ENCODE measurements at regions not wholly inside any gene's neighbourhood (a gene's known extent, or its start where the extent isn't known, plus 50 kb on each side); places are given as distances from the start of the nearest gene placed in this dataset.

GRCh38 chr12:91975891-91976290, 169.8 kb downstream of the BTG1 start:
- no peak for DNase-seq (ENCODE audit: extremely low read depth in 1 of 2, low read depth in 1 of 2)

- DNase-seq (ENCODE audit: extremely low read depth in 1 of 2, low read depth in 1 of 2), result no peak
Observed at GRCh38 chr12:91974541-91975085, 171.0 kb downstream of the BTG1 start.

- DNase-seq (ENCODE audit: extremely low read depth in 1 of 2, low read depth in 1 of 2), result no peak
Observed at GRCh38 chr12:91973813-91974212, 171.8 kb downstream of the BTG1 start.

- no peak for DNase-seq (ENCODE audit: extremely low read depth in 1 of 2, low read depth in 1 of 2)
Observed at GRCh38 chr12:91972896-91973295, 172.8 kb downstream of the BTG1 start.

- no peak for DNase-seq (ENCODE audit: extremely low read depth in 1 of 2, low read depth in 1 of 2)
Observed at GRCh38 chr12:91968777-91969171, 176.9 kb downstream of the BTG1 start.

- no peak for DNase-seq (ENCODE audit: extremely low read depth in 1 of 2, low read depth in 1 of 2)
Observed at GRCh38 chr12:91968076-91968776, 177.4 kb downstream of the BTG1 start.

- no peak for DNase-seq (ENCODE audit: extremely low read depth in 1 of 2, low read depth in 1 of 2)
Observed at GRCh38 chr12:91967590-91967989, 178.1 kb downstream of the BTG1 start.

GRCh38 chr12:91965781-91966180, 179.9 kb downstream of the BTG1 start:
- no peak for DNase-seq (ENCODE audit: extremely low read depth in 1 of 2, low read depth in 1 of 2)

- no peak for DNase-seq (ENCODE audit: extremely low read depth in 1 of 2, low read depth in 1 of 2)
Observed at GRCh38 chr12:91964501-91964900, 181.1 kb downstream of the BTG1 start.

GRCh38 chr12:91959220-91959619, 186.4 kb downstream of the BTG1 start:
- DNase-seq (ENCODE audit: extremely low read depth in 1 of 2, low read depth in 1 of 2), result no peak

GRCh38 chr12:91958816-91959215, 186.8 kb downstream of the BTG1 start:
- DNase-seq (ENCODE audit: extremely low read depth in 1 of 2, low read depth in 1 of 2), result no peak

- DNase-seq (ENCODE audit: extremely low read depth in 1 of 2, low read depth in 1 of 2), result no peak
Observed at GRCh38 chr12:91954747-91955146, 190.9 kb downstream of the BTG1 start.

- no peak for DNase-seq (ENCODE audit: extremely low read depth in 1 of 2, low read depth in 1 of 2)
Observed at GRCh38 chr12:91954326-91954725, 191.3 kb downstream of the BTG1 start.

- no peak for DNase-seq (ENCODE audit: extremely low read depth in 1 of 2, low read depth in 1 of 2)
Observed at GRCh38 chr12:91952916-91953315, 192.7 kb downstream of the BTG1 start.

GRCh38 chr12:91951571-91951970, 194.1 kb downstream of the BTG1 start:
- DNase-seq (ENCODE audit: extremely low read depth in 1 of 2, low read depth in 1 of 2), result no peak

GRCh38 chr12:91948504-91948903, 197.1 kb downstream of the BTG1 start:
- no peak for DNase-seq (ENCODE audit: extremely low read depth in 1 of 2, low read depth in 1 of 2)

GRCh38 chr12:91947459-91947858, 198.2 kb downstream of the BTG1 start:
- no peak for DNase-seq (ENCODE audit: extremely low read depth in 1 of 2, low read depth in 1 of 2)

- DNase-seq (ENCODE audit: extremely low read depth in 1 of 2, low read depth in 1 of 2), result no peak
Observed at GRCh38 chr12:91944637-91945036, 201.0 kb downstream of the BTG1 start.

- no peak for DNase-seq (ENCODE audit: extremely low read depth in 1 of 2, low read depth in 1 of 2)
Observed at GRCh38 chr12:91940826-91941570, 204.6 kb downstream of the BTG1 start.

- DNase-seq (ENCODE audit: extremely low read depth in 1 of 2, low read depth in 1 of 2), result no peak
Observed at GRCh38 chr12:91940322-91940721, 205.3 kb downstream of the BTG1 start.

- no peak for DNase-seq (ENCODE audit: extremely low read depth in 1 of 2, low read depth in 1 of 2)
Observed at GRCh38 chr12:91937706-91938105, 207.9 kb downstream of the BTG1 start.

- DNase-seq (ENCODE audit: extremely low read depth in 1 of 2, low read depth in 1 of 2), result no peak
Observed at GRCh38 chr12:91937009-91937408, 208.6 kb downstream of the BTG1 start.
